ENCODE measurements at regions not wholly inside any gene's neighbourhood (a gene's known extent, or its start where the extent isn't known, plus 50 kb on each side); places are given as distances from the start of the nearest gene placed in this dataset.

DNA sequence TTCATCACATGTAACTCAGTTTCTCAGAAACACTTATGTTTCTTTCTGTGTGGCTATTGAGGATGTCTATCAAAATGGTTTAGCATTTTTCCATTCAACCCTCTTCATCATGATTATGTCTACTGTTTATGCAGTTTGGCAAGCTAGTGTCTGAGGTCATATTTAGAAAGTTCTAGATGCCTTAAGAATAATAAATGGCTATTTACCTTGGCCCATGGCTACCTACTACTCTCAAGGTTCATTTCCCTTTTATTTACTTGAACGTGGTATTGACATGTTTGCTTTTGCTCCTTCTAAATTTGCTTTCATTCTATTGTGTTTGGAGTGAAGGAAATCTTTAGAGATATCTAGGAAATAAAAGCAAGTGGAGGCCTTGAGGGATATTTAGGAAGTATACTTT lies 193.7 kb upstream of the OLFM3 start:
- no peak overlapping the region for H3K4me3 ChIP-seq
- H3K36me3 ChIP-seq, result no peaks in the 10 kb centered on the region
- TF ChIP-seq EP300 (IDR thresholded peaks at IDR 0.05), result no peak
- TF ChIP-seq POLR2AphosphoS5 (IDR thresholded peaks at IDR 0.05), result no peak
- TF ChIP-seq POLR2A (IDR thresholded peaks at IDR 0.05), result no peak
- TF ChIP-seq, protein P1, sequence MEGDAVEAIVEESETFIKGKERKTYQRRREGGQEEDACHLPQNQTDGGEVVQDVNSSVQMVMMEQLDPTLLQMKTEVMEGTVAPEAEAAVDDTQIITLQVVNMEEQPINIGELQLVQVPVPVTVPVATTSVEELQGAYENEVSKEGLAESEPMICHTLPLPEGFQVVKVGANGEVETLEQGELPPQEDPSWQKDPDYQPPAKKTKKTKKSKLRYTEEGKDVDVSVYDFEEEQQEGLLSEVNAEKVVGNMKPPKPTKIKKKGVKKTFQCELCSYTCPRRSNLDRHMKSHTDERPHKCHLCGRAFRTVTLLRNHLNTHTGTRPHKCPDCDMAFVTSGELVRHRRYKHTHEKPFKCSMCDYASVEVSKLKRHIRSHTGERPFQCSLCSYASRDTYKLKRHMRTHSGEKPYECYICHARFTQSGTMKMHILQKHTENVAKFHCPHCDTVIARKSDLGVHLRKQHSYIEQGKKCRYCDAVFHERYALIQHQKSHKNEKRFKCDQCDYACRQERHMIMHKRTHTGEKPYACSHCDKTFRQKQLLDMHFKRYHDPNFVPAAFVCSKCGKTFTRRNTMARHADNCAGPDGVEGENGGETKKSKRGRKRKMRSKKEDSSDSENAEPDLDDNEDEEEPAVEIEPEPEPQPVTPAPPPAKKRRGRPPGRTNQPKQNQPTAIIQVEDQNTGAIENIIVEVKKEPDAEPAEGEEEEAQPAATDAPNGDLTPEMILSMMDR (IDR thresholded peaks at IDR 0.05), result no peak
- no peak overlapping the region for H3K27ac ChIP-seq
- DNase-seq (no peak), ATAC-seq (ENCODE audit: low FRiP score in 2 of 2) (no peak)
- 25 to 26% methylated on average over 1 of the region's 1 CpG for WGBS, 2 donors
- H3K9me3 ChIP-seq, result no peaks in the 10 kb centered on the region
- H3K27me3 ChIP-seq, result no peaks in the 10 kb centered on the region
- H3K4me1 ChIP-seq, result no peaks in the 10 kb centered on the region

DNA sequence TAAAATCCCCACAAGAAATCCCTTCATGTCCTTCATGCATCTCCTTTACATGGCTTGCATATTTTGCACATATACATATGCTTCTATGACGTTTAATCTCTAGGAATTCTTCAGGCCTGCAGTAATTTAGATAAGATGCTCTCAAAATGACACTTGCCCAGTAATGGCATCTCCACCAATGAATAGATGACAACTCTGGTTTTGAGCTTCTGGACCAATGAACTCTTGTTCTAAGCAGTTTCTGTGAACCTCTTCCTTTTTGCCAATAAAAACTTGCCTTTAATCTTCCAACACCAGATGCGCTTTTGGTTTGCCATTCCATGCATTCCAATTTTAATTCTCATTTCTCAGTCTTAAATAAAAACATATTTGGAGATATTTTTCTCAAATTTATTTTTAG lies 189.8 kb upstream of the OLFM3 start:
- H3K9me3 ChIP-seq, result no peaks in the 10 kb centered on the region
- no peaks in the 10 kb centered on the region for H3K36me3 ChIP-seq
- H3K4me3 ChIP-seq, result no peak overlapping the region
- ATAC-seq (ENCODE audit: low FRiP score in 2 of 2), result no peak
- no peak for TF ChIP-seq POLR2A (IDR thresholded peaks at IDR 0.05)
- TF ChIP-seq, protein P1 (IDR thresholded peaks at IDR 0.05), result no peak
- no peak for TF ChIP-seq POLR2AphosphoS5 (IDR thresholded peaks at IDR 0.05)
- no peak for TF ChIP-seq EP300 (IDR thresholded peaks at IDR 0.05)
- no peak for DNase-seq
- no peak overlapping the region for H3K27ac ChIP-seq
- WGBS, 2 donors, result 75 to 81% methylated on average over 2 of the region's 2 CpGs
- H3K4me1 ChIP-seq, result no peaks in the 10 kb centered on the region
- H3K27me3 ChIP-seq, result no peaks in the 10 kb centered on the region

DNA sequence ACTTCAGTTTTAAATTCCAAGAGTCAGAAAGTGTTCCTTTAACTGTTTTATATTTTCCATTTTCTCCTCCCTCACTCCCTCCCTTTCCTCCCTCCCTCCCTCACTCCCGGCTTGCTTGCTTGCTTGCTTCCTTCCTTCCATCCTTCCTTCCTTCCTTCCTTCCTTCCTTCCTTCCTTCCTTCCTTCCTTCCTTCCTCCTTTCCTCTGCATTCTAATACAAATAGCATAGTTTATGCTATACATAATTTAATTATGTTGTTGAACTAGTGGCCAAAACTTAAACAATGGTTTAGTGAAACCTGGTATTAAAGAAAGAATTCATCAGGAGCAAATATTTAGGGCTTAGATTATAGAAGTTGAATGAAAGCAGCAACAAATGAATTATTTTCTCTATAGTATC lies 188.5 kb upstream of the OLFM3 start:
- no peaks in the 10 kb centered on the region for H3K36me3 ChIP-seq
- H3K27ac ChIP-seq, result no peak overlapping the region
- no peaks in the 10 kb centered on the region for H3K4me1 ChIP-seq
- H3K27me3 ChIP-seq, result no peaks in the 10 kb centered on the region
- TF ChIP-seq EP300 (IDR thresholded peaks at IDR 0.05) (no peak), POLR2A (IDR thresholded peaks at IDR 0.05) (no peak), POLR2AphosphoS5 (IDR thresholded peaks at IDR 0.05) (no peak)
- TF ChIP-seq, protein P1 (IDR thresholded peaks at IDR 0.05), result no peak
- WGBS, 2 donors, result 33 to 36% methylated on average over 1 of the region's 1 CpG
- no peak for DNase-seq
- ATAC-seq (ENCODE audit: low FRiP score in 2 of 2), result no peak
- no peaks in the 10 kb centered on the region for H3K9me3 ChIP-seq
- H3K4me3 ChIP-seq, result no peak overlapping the region

DNA sequence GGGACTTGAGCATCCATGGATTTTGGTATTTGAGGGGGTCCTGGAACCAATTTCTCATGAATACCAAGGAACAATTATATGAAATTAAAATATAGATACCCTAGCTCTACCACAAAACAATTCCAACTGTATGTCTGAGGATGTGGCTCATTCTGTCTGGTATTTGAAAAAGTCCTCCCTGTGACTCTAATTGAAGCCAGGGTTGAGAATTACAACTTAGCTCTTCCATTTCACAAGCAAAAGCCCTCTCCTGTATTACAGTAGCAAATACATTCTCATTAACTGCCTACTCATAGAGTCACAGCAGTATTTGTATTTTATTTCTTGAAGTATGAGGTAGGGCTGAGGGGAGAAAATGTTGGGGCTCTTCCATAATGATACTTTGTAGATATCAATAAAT lies 187.8 kb upstream of the OLFM3 start:
- ATAC-seq (ENCODE audit: low FRiP score in 2 of 2), result no peak
- no peaks in the 10 kb centered on the region for H3K4me1 ChIP-seq
- H3K9me3 ChIP-seq, result no peaks in the 10 kb centered on the region
- no peaks in the 10 kb centered on the region for H3K36me3 ChIP-seq
- H3K4me3 ChIP-seq, result no peak overlapping the region
- H3K27me3 ChIP-seq, result no peaks in the 10 kb centered on the region
- TF ChIP-seq EP300 (IDR thresholded peaks at IDR 0.05), result no peak
- TF ChIP-seq, protein P1 (IDR thresholded peaks at IDR 0.05), result no peak
- TF ChIP-seq POLR2A (IDR thresholded peaks at IDR 0.05), result no peak
- no peak for TF ChIP-seq POLR2AphosphoS5 (IDR thresholded peaks at IDR 0.05)
- DNase-seq, result no peak
- H3K27ac ChIP-seq, result no peak overlapping the region

DNA sequence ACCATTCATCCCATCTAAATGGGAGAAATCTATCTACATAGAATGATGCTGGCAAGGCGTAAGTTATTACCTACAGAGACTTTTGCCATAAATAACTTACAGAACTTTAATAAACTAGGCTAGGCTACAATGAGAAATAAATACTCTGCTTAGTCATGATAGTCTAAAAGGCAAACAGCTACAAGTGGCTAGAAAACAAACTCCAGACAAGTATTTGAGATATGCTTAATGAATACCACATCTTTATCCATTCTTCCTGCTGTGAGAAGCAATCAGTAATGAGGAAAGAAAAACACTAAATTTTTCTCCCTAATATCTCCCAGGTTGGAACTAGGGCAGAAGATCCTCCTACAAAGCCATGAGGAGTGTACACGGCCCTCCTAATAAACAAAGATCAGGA lies 187.0 kb upstream of the OLFM3 start:
- 69 to 83% methylated on average over 2 of the region's 2 CpGs for WGBS, 2 donors
- no peak overlapping the region for H3K27ac ChIP-seq
- no peak for DNase-seq
- TF ChIP-seq EP300 (IDR thresholded peaks at IDR 0.05), result no peak
- TF ChIP-seq POLR2A (IDR thresholded peaks at IDR 0.05), result no peak
- TF ChIP-seq, protein P1 (IDR thresholded peaks at IDR 0.05), result no peak
- TF ChIP-seq POLR2AphosphoS5 (IDR thresholded peaks at IDR 0.05), result no peak
- H3K9me3 ChIP-seq, result no peaks in the 10 kb centered on the region
- no peaks in the 10 kb centered on the region for H3K36me3 ChIP-seq
- ATAC-seq (ENCODE audit: low FRiP score in 2 of 2), result no peak
- no peaks in the 10 kb centered on the region for H3K27me3 ChIP-seq
- no peak overlapping the region for H3K4me3 ChIP-seq
- H3K4me1 ChIP-seq, result no peaks in the 10 kb centered on the region

All from upper lobe of left lung (tissue), 6 donors.